ENCODE measurements at regions not wholly inside any gene's neighbourhood (a gene's known extent, or its start where the extent isn't known, plus 50 kb on each side); places are given as distances from the start of the nearest gene placed in this dataset.
"Not testable (repeated sequence)": the region's sequence is repeated elsewhere in the genome, so short reads cannot be mapped to it uniquely, and the experiment has no call there.

DNA sequence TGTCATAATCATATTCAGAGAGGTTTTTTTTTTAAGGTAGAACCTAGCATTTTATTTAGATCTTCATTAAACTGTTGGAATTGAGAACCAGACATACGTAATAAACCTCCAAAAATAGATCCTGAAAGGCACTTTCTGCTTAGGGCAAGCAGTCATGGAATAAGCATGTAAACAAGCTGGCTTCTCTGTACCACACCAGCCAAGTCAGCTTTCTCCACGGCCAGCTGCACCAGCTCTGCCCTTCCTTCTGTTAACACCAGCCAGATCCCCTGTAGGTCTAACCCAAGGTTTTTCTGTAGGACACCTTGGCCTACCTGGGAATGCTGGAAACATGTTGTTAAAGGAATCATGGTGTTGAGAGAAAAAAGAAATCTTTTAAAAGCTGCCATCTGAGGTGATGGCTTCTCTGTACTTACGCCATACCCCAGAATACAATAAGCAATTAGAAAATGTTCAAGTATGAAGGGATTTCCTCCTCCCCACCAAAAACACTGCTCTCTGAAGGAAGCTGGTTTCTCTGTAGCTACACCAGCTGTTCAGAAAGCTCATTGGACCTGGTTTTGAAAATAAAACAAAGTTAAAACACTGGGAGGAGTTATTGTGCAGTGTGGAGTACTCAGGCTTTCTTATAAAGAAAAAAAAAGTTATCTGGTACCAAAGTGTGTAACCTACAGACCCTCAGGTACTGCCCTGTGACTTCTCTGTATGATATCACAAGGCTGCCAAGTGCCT lies 54.6 kb upstream of the CCDC80 start:
- H3K4me3 ChIP-seq (ENCODE audit: low read length); H3F3A ChIP-seq (ENCODE audit: control insufficient read depth, insufficient read depth); H3K9me2 ChIP-seq (replicated peaks; ENCODE audit: control insufficient read depth, low read length); H3K4me1 ChIP-seq (ENCODE audit: control insufficient read depth, low read length); H4K20me1 ChIP-seq (ENCODE audit: control insufficient read depth, insufficient read depth, low read depth, low read length); H3K79me2 ChIP-seq (ENCODE audit: control insufficient read depth, low read length); H3K4me2 ChIP-seq (ENCODE audit: low read length); H3K27ac ChIP-seq (ENCODE audit: low read depth, low read length); H3K9me3 ChIP-seq (ENCODE audit: control insufficient read depth, insufficient read depth, low read length); H3K27me3 ChIP-seq (ENCODE audit: control insufficient read depth, low read length); H3K36me3 ChIP-seq (ENCODE audit: control insufficient read depth, low read length): not testable (repeated sequence)

DNA sequence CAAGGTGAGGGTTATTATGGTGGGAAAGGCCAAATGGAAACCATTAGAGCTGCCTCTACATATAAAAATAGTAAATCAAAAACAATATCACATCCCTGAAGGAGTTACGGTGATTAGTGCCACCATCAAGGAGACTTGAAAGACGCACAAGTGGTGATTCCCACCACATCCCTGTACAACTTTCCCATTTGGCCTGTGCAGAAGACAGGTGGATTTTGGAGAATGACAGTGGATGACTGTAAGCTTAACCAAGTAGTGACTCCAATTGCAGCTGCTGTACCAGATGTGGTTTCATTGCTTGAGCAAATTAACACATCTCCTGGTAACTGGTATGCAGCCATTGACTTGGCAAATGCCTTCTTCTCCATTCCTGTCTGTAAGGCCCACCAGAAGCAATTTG lies 54.0 kb upstream of the CCDC80 start:
- H3K79me2 ChIP-seq (ENCODE audit: control insufficient read depth, low read length); H3K4me3 ChIP-seq (ENCODE audit: low read length); H3K27ac ChIP-seq (ENCODE audit: low read depth, low read length); H3K4me2 ChIP-seq (ENCODE audit: low read length); H3K4me1 ChIP-seq (ENCODE audit: control insufficient read depth, low read length); H3F3A ChIP-seq (ENCODE audit: control insufficient read depth, insufficient read depth); H3K36me3 ChIP-seq (ENCODE audit: control insufficient read depth, low read length); H3K9me2 ChIP-seq (replicated peaks; ENCODE audit: control insufficient read depth, low read length); H3K27me3 ChIP-seq (ENCODE audit: control insufficient read depth, low read length); H3K9me3 ChIP-seq (ENCODE audit: control insufficient read depth, insufficient read depth, low read length); H4K20me1 ChIP-seq (ENCODE audit: control insufficient read depth, insufficient read depth, low read depth, low read length): not testable (repeated sequence)

DNA sequence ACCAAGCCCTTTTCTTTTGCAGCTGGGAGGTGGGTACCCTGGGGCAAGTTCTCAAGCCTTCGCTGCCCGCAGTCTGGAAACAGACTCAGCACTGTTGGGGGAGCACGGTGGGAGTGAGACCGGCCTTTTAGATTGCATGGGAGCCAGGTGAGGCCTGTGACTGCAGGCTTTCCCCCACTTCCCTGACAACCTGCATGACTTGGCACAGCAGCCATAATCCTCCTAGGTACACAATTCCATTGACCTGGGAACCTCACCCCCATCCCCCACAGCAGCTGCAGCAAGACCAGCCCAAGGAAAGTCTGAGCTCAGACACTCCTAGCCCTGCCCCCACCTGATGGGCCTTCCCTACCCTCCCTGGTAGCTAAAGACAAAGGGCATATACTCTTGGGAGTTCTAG lies 52.2 kb upstream of the CCDC80 start:
- Histone ChIP-seq H3K4me1 (ENCODE audit: control insufficient read depth, low read length) (no peaks in the 10 kb centered on the region), H4K20me1 (ENCODE audit: control insufficient read depth, insufficient read depth, low read depth, low read length) (no peaks in the 10 kb centered on the region), H3K4me2 (ENCODE audit: low read length) (no peak overlapping the region), H3K27ac (ENCODE audit: low read depth, low read length) (no peak overlapping the region), H3K4me3 (ENCODE audit: low read length) (no peak overlapping the region), H3K36me3 (ENCODE audit: control insufficient read depth, low read length) (no peaks in the 10 kb centered on the region), H3K9me2 (replicated peaks; ENCODE audit: control insufficient read depth, low read length) (no peaks in the 10 kb centered on the region), H3K79me2 (ENCODE audit: control insufficient read depth, low read length) (no peaks in the 10 kb centered on the region), H3F3A (ENCODE audit: control insufficient read depth, insufficient read depth) (no peaks in the 10 kb centered on the region), H3K27me3 (ENCODE audit: control insufficient read depth, low read length) (no peaks in the 10 kb centered on the region), H3K9me3 (ENCODE audit: control insufficient read depth, insufficient read depth, low read length) (no peaks in the 10 kb centered on the region)
- TF ChIP-seq EZH2phosphoT487 (IDR thresholded peaks at IDR 0.05; ENCODE audit: borderline replicate concordance, low read length), result no peak
- TF ChIP-seq, protein P1, sequence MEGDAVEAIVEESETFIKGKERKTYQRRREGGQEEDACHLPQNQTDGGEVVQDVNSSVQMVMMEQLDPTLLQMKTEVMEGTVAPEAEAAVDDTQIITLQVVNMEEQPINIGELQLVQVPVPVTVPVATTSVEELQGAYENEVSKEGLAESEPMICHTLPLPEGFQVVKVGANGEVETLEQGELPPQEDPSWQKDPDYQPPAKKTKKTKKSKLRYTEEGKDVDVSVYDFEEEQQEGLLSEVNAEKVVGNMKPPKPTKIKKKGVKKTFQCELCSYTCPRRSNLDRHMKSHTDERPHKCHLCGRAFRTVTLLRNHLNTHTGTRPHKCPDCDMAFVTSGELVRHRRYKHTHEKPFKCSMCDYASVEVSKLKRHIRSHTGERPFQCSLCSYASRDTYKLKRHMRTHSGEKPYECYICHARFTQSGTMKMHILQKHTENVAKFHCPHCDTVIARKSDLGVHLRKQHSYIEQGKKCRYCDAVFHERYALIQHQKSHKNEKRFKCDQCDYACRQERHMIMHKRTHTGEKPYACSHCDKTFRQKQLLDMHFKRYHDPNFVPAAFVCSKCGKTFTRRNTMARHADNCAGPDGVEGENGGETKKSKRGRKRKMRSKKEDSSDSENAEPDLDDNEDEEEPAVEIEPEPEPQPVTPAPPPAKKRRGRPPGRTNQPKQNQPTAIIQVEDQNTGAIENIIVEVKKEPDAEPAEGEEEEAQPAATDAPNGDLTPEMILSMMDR (IDR thresholded peaks at IDR 0.05; ENCODE audit: low read depth, low read length, poor library complexity, severe bottlenecking), result no peak
